K562 (cell line): ENCODE measurements at regions not wholly inside any gene's neighbourhood (a gene's known extent, or its start where the extent isn't known, plus 50 kb on each side); places are given as distances from the start of the nearest gene placed in this dataset.

Experiments used
- RERE ChIP-seq: sonication (generic); formaldehyde crosslinking; IDR thresholded peaks from 2 replicates; pipeline ENCODE4 v1.8.0; 2023; ENCODE audit warnings: missing genetic modification reagents, mild to moderate bottlenecking, borderline replicate concordance
- TAF9B ChIP-seq: fragments of 450-650 bp; IDR thresholded peaks from 2 replicates; pipeline ENCODE4 v1.6.1; 2018; ENCODE audit warnings: mild to moderate bottlenecking; ENCODE audit not compliant: partially characterized antibody
- TF ChIP-seq, protein P1 (sequence below): sonication (generic); formaldehyde crosslinking; IDR thresholded peaks from 2 replicates; pipeline ENCODE4 v1.8.0; 2022; ENCODE audit warnings: mild to moderate bottlenecking, low read depth, missing genetic modification reagents

GRCh38 chr3:103968751-103969150 lies 1398.0 kb upstream of the ALCAM start:
- TF ChIP-seq, protein P1, sequence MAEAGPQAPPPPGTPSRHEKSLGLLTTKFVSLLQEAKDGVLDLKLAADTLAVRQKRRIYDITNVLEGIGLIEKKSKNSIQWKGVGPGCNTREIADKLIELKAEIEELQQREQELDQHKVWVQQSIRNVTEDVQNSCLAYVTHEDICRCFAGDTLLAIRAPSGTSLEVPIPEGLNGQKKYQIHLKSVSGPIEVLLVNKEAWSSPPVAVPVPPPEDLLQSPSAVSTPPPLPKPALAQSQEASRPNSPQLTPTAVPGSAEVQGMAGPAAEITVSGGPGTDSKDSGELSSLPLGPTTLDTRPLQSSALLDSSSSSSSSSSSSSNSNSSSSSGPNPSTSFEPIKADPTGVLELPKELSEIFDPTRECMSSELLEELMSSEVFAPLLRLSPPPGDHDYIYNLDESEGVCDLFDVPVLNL, result no peak
- TF ChIP-seq RERE (CRISPR knock-in tag) (no peak), TAF9B (no peak)
